HEK293 (cell line): ENCODE measurements at regions not wholly inside any gene's neighbourhood (a gene's known extent, or its start where the extent isn't known, plus 50 kb on each side); places are given as distances from the start of the nearest gene placed in this dataset.

ENCODE experiments used
- CTCF ChIA-PET: fragments of 350-600 bp; formaldehyde crosslinking; extraction: SDS; loops from one replicate; lab custom pipeline; 2021; ENCODE audit warnings: antibody characterized with exemption; lab: Yijun Ruan, JAX
- POLR2A ChIA-PET: fragments of 300-600 bp; formaldehyde crosslinking; extraction: SDS; loops from one replicate; lab custom pipeline; 2020; ENCODE audit warnings: antibody characterized with exemption, inconsistent platforms; lab: Yijun Ruan, JAX
- H3K27ac ChIP-seq: fragments of 200-500 bp; sonication (Bioruptor generic); 2 replicates; pipeline ENCODE4 v1.5.1; 2014; ENCODE audit warnings: low read depth, low read length, control low read depth, inconsistent platforms; ENCODE audit errors: extremely low read depth
- H3K36me3 ChIP-seq, 2 experiments: fragments of 200-500 bp in 1 of 2; sonication (Bioruptor generic) in 1 of 2; 1 replicate in 1 of 2; 2 replicates in 1 of 2; pipeline ENCODE4 v1.5.1; 2014 to 2017; ENCODE audit warnings: inconsistent platforms in 2 of 2, low read length in 2 of 2; ENCODE audit not compliant: control insufficient read depth in 2 of 2, insufficient read depth in 1 of 2
- H3K4me1 ChIP-seq: fragments of 200-500 bp; sonication (Bioruptor generic); 2 replicates; pipeline ENCODE4 v1.5.1; 2014; ENCODE audit warnings: mild to moderate bottlenecking, low read length, inconsistent platforms; ENCODE audit not compliant: control insufficient read depth, insufficient read depth
- H3K4me3 ChIP-seq: 2 replicates; pipeline ENCODE4 v1.5.1; 2011; ENCODE audit warnings: low read depth, mild to moderate bottlenecking, control low read depth, low read length, moderate library complexity
- H3K9me3 ChIP-seq: fragments of 200-500 bp; sonication (Bioruptor generic); 2 replicates; pipeline ENCODE4 v1.5.1; 2014; ENCODE audit warnings: low read depth, low read length, inconsistent platforms; ENCODE audit not compliant: control insufficient read depth, insufficient read depth
- BCL11A ChIP-seq: fragments of 450-650 bp; formaldehyde crosslinking; IDR thresholded peaks from 2 replicates; pipeline ENCODE4 v1.5.1; 2016; ENCODE audit warnings: low read depth, missing biosample characterization, missing genetic modification characterization
- EGR2 ChIP-seq: fragments of 450-650 bp; formaldehyde crosslinking; IDR thresholded peaks from 2 replicates; pipeline ENCODE4 v1.5.1; 2016; ENCODE audit warnings: low read depth, missing biosample characterization, missing genetic modification characterization
- HOXD13 ChIP-seq: sonication (generic); formaldehyde crosslinking; IDR thresholded peaks from 2 replicates; pipeline ENCODE4 v1.8.0; 2022; ENCODE audit warnings: missing genetic modification reagents, borderline replicate concordance
- TCF7L2 ChIP-seq: IDR thresholded peaks from 2 replicates; pipeline ENCODE4 v1.6.1; 2011; ENCODE audit warnings: low read depth, mild to moderate bottlenecking, inconsistent platforms, low read length, moderate library complexity, borderline replicate concordance
- WT1 ChIP-seq: fragments of 450-650 bp; formaldehyde crosslinking; IDR thresholded peaks from 2 replicates; pipeline ENCODE4 v1.5.1; 2016; ENCODE audit warnings: missing biosample characterization, missing genetic modification characterization
- ZBTB17 ChIP-seq: fragments of 450-650 bp; formaldehyde crosslinking; IDR thresholded peaks from 2 replicates; pipeline ENCODE4 v1.5.1; 2016; ENCODE audit warnings: missing biosample characterization, missing genetic modification characterization
- ZBTB21 ChIP-seq: fragments of 450-650 bp; formaldehyde crosslinking; IDR thresholded peaks from 2 replicates; pipeline ENCODE4 v1.5.1; 2017; ENCODE audit warnings: missing biosample characterization, missing genetic modification characterization
- ZNF155 ChIP-seq: fragments of 450-650 bp; formaldehyde crosslinking; IDR thresholded peaks from 2 replicates; pipeline ENCODE4 v1.5.1; 2016; ENCODE audit warnings: missing biosample characterization, missing genetic modification characterization
- ZNF157 ChIP-seq: fragments of 450-650 bp; formaldehyde crosslinking; IDR thresholded peaks from 2 replicates; pipeline ENCODE4 v1.5.1; 2016; ENCODE audit warnings: missing biosample characterization, missing genetic modification characterization
- ZNF169 ChIP-seq: fragments of 450-650 bp; formaldehyde crosslinking; IDR thresholded peaks from 2 replicates; pipeline ENCODE4 v1.5.1; 2016; ENCODE audit warnings: missing biosample characterization, missing genetic modification characterization
- ZNF19 ChIP-seq: fragments of 450-650 bp; formaldehyde crosslinking; IDR thresholded peaks from 2 replicates; pipeline ENCODE4; 2016; ENCODE audit warnings: missing biosample characterization, missing genetic modification characterization, low read depth
- ZNF223 ChIP-seq: fragments of 450-650 bp; formaldehyde crosslinking; IDR thresholded peaks from 2 replicates; pipeline ENCODE4 v1.5.1; 2016; ENCODE audit warnings: missing biosample characterization, missing genetic modification characterization
- ZNF416 ChIP-seq: fragments of 450-650 bp; formaldehyde crosslinking; IDR thresholded peaks from 2 replicates; pipeline ENCODE4 v1.5.1; 2016; ENCODE audit warnings: missing biosample characterization, missing genetic modification characterization
- ZNF514 ChIP-seq: fragments of 450-650 bp; formaldehyde crosslinking; IDR thresholded peaks from 2 replicates; pipeline ENCODE4 v1.5.1; 2016; ENCODE audit warnings: missing biosample characterization, missing genetic modification characterization
- ZNF707 ChIP-seq: fragments of 450-650 bp; formaldehyde crosslinking; IDR thresholded peaks from 2 replicates; pipeline ENCODE4 v1.5.1; 2016; ENCODE audit warnings: missing biosample characterization, missing genetic modification characterization
- ZNF768 ChIP-seq: fragments of 450-650 bp; formaldehyde crosslinking; IDR thresholded peaks from 2 replicates; pipeline ENCODE4 v1.5.1; 2018; ENCODE audit warnings: missing biosample characterization, mild to moderate bottlenecking, missing genetic modification characterization
- TF ChIP-seq, protein P1 (sequence below): fragments of 450-650 bp; formaldehyde crosslinking; IDR thresholded peaks from 2 replicates; pipeline ENCODE4; 2016; ENCODE audit warnings: missing biosample characterization, missing genetic modification characterization
- TF ChIP-seq, protein P2 (sequence below): fragments of 450-650 bp; formaldehyde crosslinking; IDR thresholded peaks from 2 replicates; pipeline ENCODE4 v1.5.1; 2017; ENCODE audit warnings: missing biosample characterization, mild to moderate bottlenecking, missing genetic modification characterization, moderate library complexity
- TF ChIP-seq, protein P3 (sequence below): fragments of 450-650 bp; formaldehyde crosslinking; IDR thresholded peaks from 2 replicates; pipeline ENCODE4 v1.5.1; 2017; ENCODE audit warnings: missing biosample characterization, missing genetic modification characterization
- TF ChIP-seq, protein P4 (sequence below): fragments of 450-650 bp; formaldehyde crosslinking; IDR thresholded peaks from 2 replicates; pipeline ENCODE4 v1.5.1; 2016; ENCODE audit warnings: missing biosample characterization, missing genetic modification characterization
- TF ChIP-seq, protein P5 (sequence below): fragments of 450-650 bp; IDR thresholded peaks from 2 replicates; pipeline ENCODE4 v1.5.1; 2018; ENCODE audit warnings: missing biosample characterization, missing genetic modification characterization

DNA sequence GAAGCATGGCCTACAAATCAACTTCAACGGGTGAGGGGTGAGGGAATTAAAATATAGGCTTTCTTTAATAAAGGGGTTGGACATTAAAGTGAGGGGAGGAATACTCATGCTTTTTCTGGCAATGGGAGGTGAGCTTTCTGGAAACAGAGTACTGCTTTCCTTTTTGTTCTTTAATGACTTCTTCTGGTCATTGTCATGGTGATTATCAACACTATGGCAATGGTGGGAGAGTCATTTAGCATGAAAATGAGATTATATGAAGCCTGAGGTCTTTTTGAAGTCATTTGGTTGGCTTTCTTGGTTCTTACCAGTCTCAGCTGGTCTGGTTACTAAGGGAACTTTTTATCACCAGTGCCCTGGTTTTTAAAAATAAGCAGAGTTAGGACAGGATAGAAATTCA lies 475.8 kb upstream of the LRRC4C start:
- Histone ChIP-seq H3K4me1 (no peaks in the 10 kb centered on the region), H3K27ac (no peak overlapping the region), H3K4me3 (no peak overlapping the region), H3K9me3 (no peaks in the 10 kb centered on the region), H3K36me3 (no peaks in the 10 kb centered on the region)
- CTCF ChIA-PET, result interaction anchor here (0.6 kb wide), 1 partner anchor 569 kb away, joined by 3 read pairs; no protein-coding TSS in a partner anchor
- POLR2A ChIA-PET, result no interaction called here
- TF ChIP-seq ZNF155, result no peak
- TF ChIP-seq, protein P1, sequence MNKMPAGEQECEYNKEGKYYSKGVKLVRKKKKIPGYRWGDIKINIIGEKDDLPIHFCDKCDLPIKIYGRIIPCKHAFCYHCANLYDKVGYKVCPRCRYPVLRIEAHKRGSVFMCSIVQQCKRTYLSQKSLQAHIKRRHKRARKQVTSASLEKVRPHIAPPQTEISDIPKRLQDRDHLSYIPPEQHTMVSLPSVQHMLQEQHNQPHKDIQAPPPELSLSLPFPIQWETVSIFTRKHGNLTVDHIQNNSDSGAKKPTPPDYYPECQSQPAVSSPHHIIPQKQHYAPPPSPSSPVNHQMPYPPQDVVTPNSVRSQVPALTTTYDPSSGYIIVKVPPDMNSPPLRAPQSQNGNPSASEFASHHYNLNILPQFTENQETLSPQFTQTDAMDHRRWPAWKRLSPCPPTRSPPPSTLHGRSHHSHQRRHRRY (tag by site-specific recombination), result no peak
- no peak for TF ChIP-seq BCL11A (tag by site-specific recombination)
- no peak for TF ChIP-seq HOXD13 (CRISPR knock-in tag)

DNA sequence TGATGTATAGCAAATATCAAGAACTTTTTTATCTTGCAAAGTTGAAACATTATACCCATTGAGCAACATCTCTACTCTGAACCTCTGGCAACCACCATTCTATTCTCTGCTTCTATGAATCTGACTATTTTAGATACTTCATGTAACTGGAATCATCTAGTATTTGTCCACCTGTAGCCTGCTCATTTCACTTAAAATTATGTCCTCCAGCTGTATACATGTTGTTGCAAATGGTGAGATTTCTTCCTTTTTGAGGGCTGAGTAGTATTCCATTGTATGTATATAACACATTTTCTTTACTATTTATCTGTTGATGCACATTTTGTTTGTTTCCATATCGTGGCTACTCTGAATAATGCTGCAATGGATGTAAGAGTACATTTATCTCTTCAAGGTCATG lies 476.3 kb upstream of the LRRC4C start:
- CTCF ChIA-PET, result no interaction called here
- Histone ChIP-seq H3K4me3 (no peak overlapping the region), H3K4me1 (no peaks in the 10 kb centered on the region), H3K36me3 (no peaks in the 10 kb centered on the region), H3K9me3 (no peaks in the 10 kb centered on the region), H3K27ac (no peak overlapping the region)
- TF ChIP-seq ZNF223 (tag by site-specific recombination) (no peak), WT1 (tag by site-specific recombination) (no peak), ZNF707 (no peak), ZNF169 (no peak), ZNF416 (tag by site-specific recombination) (no peak), ZNF19 (tag by site-specific recombination) (no peak), ZNF157 (tag by site-specific recombination) (no peak), ZNF514 (tag by site-specific recombination) (no peak), TCF7L2 (no peak), EGR2 (no peak), ZBTB17 (tag by site-specific recombination) (no peak), ZNF768 (tag by site-specific recombination) (no peak), ZBTB21 (tag by site-specific recombination) (no peak)
- TF ChIP-seq, protein P2, sequence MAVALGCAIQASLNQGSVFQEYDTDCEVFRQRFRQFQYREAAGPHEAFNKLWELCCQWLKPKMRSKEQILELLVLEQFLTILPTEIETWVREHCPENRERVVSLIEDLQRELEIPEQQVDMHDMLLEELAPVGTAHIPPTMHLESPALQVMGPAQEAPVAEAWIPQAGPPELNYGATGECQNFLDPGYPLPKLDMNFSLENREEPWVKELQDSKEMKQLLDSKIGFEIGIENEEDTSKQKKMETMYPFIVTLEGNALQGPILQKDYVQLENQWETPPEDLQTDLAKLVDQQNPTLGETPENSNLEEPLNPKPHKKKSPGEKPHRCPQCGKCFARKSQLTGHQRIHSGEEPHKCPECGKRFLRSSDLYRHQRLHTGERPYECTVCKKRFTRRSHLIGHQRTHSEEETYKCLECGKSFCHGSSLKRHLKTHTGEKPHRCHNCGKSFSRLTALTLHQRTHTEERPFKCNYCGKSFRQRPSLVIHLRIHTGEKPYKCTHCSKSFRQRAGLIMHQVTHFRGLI (tag by site-specific recombination), result no peak
- TF ChIP-seq, protein P3, sequence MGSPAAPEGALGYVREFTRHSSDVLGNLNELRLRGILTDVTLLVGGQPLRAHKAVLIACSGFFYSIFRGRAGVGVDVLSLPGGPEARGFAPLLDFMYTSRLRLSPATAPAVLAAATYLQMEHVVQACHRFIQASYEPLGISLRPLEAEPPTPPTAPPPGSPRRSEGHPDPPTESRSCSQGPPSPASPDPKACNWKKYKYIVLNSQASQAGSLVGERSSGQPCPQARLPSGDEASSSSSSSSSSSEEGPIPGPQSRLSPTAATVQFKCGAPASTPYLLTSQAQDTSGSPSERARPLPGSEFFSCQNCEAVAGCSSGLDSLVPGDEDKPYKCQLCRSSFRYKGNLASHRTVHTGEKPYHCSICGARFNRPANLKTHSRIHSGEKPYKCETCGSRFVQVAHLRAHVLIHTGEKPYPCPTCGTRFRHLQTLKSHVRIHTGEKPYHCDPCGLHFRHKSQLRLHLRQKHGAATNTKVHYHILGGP (tag by site-specific recombination), result no peak
- TF ChIP-seq, protein P4, sequence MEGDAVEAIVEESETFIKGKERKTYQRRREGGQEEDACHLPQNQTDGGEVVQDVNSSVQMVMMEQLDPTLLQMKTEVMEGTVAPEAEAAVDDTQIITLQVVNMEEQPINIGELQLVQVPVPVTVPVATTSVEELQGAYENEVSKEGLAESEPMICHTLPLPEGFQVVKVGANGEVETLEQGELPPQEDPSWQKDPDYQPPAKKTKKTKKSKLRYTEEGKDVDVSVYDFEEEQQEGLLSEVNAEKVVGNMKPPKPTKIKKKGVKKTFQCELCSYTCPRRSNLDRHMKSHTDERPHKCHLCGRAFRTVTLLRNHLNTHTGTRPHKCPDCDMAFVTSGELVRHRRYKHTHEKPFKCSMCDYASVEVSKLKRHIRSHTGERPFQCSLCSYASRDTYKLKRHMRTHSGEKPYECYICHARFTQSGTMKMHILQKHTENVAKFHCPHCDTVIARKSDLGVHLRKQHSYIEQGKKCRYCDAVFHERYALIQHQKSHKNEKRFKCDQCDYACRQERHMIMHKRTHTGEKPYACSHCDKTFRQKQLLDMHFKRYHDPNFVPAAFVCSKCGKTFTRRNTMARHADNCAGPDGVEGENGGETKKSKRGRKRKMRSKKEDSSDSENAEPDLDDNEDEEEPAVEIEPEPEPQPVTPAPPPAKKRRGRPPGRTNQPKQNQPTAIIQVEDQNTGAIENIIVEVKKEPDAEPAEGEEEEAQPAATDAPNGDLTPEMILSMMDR (tag by site-specific recombination), result no peak
- TF ChIP-seq, protein P5, sequence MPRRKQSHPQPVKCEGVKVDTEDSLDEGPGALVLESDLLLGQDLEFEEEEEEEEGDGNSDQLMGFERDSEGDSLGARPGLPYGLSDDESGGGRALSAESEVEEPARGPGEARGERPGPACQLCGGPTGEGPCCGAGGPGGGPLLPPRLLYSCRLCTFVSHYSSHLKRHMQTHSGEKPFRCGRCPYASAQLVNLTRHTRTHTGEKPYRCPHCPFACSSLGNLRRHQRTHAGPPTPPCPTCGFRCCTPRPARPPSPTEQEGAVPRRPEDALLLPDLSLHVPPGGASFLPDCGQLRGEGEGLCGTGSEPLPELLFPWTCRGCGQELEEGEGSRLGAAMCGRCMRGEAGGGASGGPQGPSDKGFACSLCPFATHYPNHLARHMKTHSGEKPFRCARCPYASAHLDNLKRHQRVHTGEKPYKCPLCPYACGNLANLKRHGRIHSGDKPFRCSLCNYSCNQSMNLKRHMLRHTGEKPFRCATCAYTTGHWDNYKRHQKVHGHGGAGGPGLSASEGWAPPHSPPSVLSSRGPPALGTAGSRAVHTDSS (tag by site-specific recombination), result no peak
- POLR2A ChIA-PET, result no interaction called here
